SK-N-SH treated with all-trans-retinoic acid at 6 μM for 48 hours (cell line): ENCODE measurements at regions not wholly inside any gene's neighbourhood (a gene's known extent, or its start where the extent isn't known, plus 50 kb on each side); places are given as distances from the start of the nearest gene placed in this dataset.

ENCODE experiments used
- ATAC-seq: fragments of 200-7000 bp; cut with Tn5 transposase; 3 replicates; pipeline ENCODE4 v1.9.1; 2020; ENCODE audit warnings: mild to moderate bottlenecking, moderate library complexity
- ARNTL ChIP-seq: fragments of 450-650 bp; formaldehyde crosslinking; IDR thresholded peaks from 2 replicates; pipeline ENCODE4 v1.5.0; 2020; ENCODE audit warnings: low read depth, mild to moderate bottlenecking, moderate library complexity, borderline replicate concordance
- BACH2 ChIP-seq: fragments of 250-450 bp; sonication (Bioruptor Pico); IDR thresholded peaks from 2 replicates; pipeline ENCODE4 v1.9.0; 2021; ENCODE audit warnings: mild to moderate bottlenecking, borderline replicate concordance
- CSDC2 ChIP-seq: fragments of 250-450 bp; sonication (Bioruptor Pico); IDR thresholded peaks from 2 replicates; pipeline ENCODE4 v1.5.0; 2020; ENCODE audit warnings: mild to moderate bottlenecking, moderate library complexity
- ESRRG ChIP-seq: fragments of 250-450 bp; sonication (Bioruptor Pico); IDR thresholded peaks from 2 replicates; pipeline ENCODE4 v1.6.1; 2021; ENCODE audit warnings: mild to moderate bottlenecking
- GLIS3 ChIP-seq: fragments of 250-450 bp; sonication (Bioruptor Pico); IDR thresholded peaks from 2 replicates; pipeline ENCODE4 v1.5.0; 2020; ENCODE audit warnings: mild to moderate bottlenecking, moderate library complexity
- ISL1 ChIP-seq: fragments of 250-450 bp; sonication (Bioruptor Pico); IDR thresholded peaks from 2 replicates; pipeline ENCODE4 v2.1.2; 2022; ENCODE audit warnings: mild to moderate bottlenecking, moderate library complexity
- OSR1 ChIP-seq: fragments of 250-450 bp; sonication (Bioruptor Pico); IDR thresholded peaks from 2 replicates; pipeline ENCODE4 v1.8.0; 2022; ENCODE audit warnings: moderate library complexity, mild to moderate bottlenecking, inconsistent platforms
- PPARA ChIP-seq: fragments of 250-450 bp; sonication (Bioruptor Pico); IDR thresholded peaks from 2 replicates; pipeline ENCODE4 v1.5.0; 2020; ENCODE audit warnings: mild to moderate bottlenecking, borderline replicate concordance
- RARB ChIP-seq: fragments of 250-450 bp; sonication (Bioruptor Pico); IDR thresholded peaks from 2 replicates; pipeline ENCODE4 v1.8.0; 2021; ENCODE audit warnings: mild to moderate bottlenecking, moderate library complexity
- SNAI2 ChIP-seq: fragments of 250-450 bp; sonication (Bioruptor Pico); IDR thresholded peaks from 2 replicates; pipeline ENCODE4 v1.5.0; 2020; ENCODE audit warnings: mild to moderate bottlenecking, moderate library complexity
- TCF4 ChIP-seq: fragments of 250-450 bp; sonication (Bioruptor Pico); IDR thresholded peaks from 2 replicates; pipeline ENCODE4 v1.8.0; 2021; ENCODE audit warnings: mild to moderate bottlenecking, moderate library complexity, borderline replicate concordance
- TOX ChIP-seq: fragments of 250-450 bp; sonication (Bioruptor Pico); IDR thresholded peaks from 2 replicates; pipeline ENCODE4 v1.8.0; 2021; ENCODE audit warnings: mild to moderate bottlenecking, moderate library complexity, borderline replicate concordance
- ZC3H10 ChIP-seq: fragments of 250-450 bp; sonication (Bioruptor Pico); IDR thresholded peaks from 2 replicates; pipeline ENCODE4 v1.5.1; 2021; ENCODE audit warnings: mild to moderate bottlenecking, moderate library complexity
- ZFP3 ChIP-seq: fragments of 250-450 bp; sonication (Bioruptor Pico); IDR thresholded peaks from 2 replicates; pipeline ENCODE4 v1.5.0; 2020; ENCODE audit warnings: mild to moderate bottlenecking, moderate library complexity
- ZFP30 ChIP-seq: fragments of 450-650 bp; formaldehyde crosslinking; IDR thresholded peaks from 2 replicates; pipeline ENCODE4 v1.5.0; 2022; ENCODE audit warnings: mild to moderate bottlenecking, moderate library complexity
- ZNF565 ChIP-seq: fragments of 450-650 bp; formaldehyde crosslinking; conservative IDR thresholded peaks from 2 replicates; pipeline ENCODE4 v1.5.0; 2020; ENCODE audit warnings: low read depth, mild to moderate bottlenecking, moderate library complexity
- ZNF70 ChIP-seq: fragments of 450-650 bp; formaldehyde crosslinking; IDR thresholded peaks from 2 replicates; pipeline ENCODE4 v1.5.0; 2020; ENCODE audit warnings: mild to moderate bottlenecking, moderate library complexity
- TF ChIP-seq, protein P1 (sequence below): fragments of 250-450 bp; sonication (Bioruptor Pico); IDR thresholded peaks from 2 replicates; pipeline ENCODE4 v1.5.0; 2020; ENCODE audit warnings: mild to moderate bottlenecking, moderate library complexity
- TF ChIP-seq, protein P2 (sequence below): fragments of 250-450 bp; sonication (Bioruptor Pico); IDR thresholded peaks from 2 replicates; pipeline ENCODE4 v1.5.1; 2020; ENCODE audit warnings: low read depth, mild to moderate bottlenecking, moderate library complexity
- TF ChIP-seq, protein P3 (sequence below): fragments of 250-450 bp; sonication (Bioruptor Pico); IDR thresholded peaks from 2 replicates; pipeline ENCODE4 v1.8.0; 2020; ENCODE audit warnings: mild to moderate bottlenecking, moderate library complexity, borderline replicate concordance
- TF ChIP-seq, protein P4 (sequence below): fragments of 250-450 bp; sonication (Bioruptor Pico); IDR thresholded peaks from 2 replicates; pipeline ENCODE4 v1.8.0; 2021; ENCODE audit warnings: low read depth, mild to moderate bottlenecking, moderate library complexity, borderline replicate concordance

DNA sequence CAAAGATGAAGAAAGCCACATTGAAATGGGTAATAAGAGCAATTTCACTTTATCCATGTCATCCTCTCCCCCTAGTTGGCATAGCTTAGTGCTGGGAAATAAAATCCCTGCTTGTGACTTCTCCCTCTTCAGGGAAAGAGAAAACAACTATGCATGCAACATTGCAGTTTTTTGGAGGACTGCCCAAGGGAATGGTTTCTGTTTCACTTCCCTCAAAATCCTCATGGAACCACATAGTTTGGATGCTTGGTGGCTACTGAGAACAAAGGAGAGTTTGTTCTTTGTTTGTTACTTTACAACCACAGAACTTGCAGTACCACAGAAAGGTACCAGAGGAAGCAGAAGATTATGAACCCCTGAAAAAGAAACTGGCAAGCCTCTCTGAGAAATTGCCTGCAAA, 384.6 kb upstream of the RORA start:
- no peak for TF ChIP-seq ZC3H10 (CRISPR knock-in tag)
- TF ChIP-seq ARNTL (CRISPR knock-in tag), result no peak
- TF ChIP-seq CSDC2, result no peak
- TF ChIP-seq, protein P1, sequence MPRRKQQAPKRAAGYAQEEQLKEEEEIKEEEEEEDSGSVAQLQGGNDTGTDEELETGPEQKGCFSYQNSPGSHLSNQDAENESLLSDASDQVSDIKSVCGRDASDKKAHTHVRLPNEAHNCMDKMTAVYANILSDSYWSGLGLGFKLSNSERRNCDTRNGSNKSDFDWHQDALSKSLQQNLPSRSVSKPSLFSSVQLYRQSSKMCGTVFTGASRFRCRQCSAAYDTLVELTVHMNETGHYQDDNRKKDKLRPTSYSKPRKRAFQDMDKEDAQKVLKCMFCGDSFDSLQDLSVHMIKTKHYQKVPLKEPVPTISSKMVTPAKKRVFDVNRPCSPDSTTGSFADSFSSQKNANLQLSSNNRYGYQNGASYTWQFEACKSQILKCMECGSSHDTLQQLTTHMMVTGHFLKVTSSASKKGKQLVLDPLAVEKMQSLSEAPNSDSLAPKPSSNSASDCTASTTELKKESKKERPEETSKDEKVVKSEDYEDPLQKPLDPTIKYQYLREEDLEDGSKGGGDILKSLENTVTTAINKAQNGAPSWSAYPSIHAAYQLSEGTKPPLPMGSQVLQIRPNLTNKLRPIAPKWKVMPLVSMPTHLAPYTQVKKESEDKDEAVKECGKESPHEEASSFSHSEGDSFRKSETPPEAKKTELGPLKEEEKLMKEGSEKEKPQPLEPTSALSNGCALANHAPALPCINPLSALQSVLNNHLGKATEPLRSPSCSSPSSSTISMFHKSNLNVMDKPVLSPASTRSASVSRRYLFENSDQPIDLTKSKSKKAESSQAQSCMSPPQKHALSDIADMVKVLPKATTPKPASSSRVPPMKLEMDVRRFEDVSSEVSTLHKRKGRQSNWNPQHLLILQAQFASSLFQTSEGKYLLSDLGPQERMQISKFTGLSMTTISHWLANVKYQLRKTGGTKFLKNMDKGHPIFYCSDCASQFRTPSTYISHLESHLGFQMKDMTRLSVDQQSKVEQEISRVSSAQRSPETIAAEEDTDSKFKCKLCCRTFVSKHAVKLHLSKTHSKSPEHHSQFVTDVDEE, result no peak
- TF ChIP-seq, protein P2, sequence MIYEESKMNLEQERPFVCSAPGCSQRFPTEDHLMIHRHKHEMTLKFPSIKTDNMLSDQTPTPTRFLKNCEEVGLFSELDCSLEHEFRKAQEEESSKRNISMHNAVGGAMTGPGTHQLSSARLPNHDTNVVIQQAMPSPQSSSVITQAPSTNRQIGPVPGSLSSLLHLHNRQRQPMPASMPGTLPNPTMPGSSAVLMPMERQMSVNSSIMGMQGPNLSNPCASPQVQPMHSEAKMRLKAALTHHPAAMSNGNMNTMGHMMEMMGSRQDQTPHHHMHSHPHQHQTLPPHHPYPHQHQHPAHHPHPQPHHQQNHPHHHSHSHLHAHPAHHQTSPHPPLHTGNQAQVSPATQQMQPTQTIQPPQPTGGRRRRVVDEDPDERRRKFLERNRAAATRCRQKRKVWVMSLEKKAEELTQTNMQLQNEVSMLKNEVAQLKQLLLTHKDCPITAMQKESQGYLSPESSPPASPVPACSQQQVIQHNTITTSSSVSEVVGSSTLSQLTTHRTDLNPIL (CRISPR knock-in tag), result no peak
- no peak for TF ChIP-seq ISL1 (CRISPR knock-in tag)
- no peak for TF ChIP-seq BACH2
- TF ChIP-seq ZNF70, result no peak
- no peak for TF ChIP-seq PPARA
- TF ChIP-seq ZNF565 (CRISPR knock-in tag), result no peak
- no peak for TF ChIP-seq ESRRG
- TF ChIP-seq, protein P3, sequence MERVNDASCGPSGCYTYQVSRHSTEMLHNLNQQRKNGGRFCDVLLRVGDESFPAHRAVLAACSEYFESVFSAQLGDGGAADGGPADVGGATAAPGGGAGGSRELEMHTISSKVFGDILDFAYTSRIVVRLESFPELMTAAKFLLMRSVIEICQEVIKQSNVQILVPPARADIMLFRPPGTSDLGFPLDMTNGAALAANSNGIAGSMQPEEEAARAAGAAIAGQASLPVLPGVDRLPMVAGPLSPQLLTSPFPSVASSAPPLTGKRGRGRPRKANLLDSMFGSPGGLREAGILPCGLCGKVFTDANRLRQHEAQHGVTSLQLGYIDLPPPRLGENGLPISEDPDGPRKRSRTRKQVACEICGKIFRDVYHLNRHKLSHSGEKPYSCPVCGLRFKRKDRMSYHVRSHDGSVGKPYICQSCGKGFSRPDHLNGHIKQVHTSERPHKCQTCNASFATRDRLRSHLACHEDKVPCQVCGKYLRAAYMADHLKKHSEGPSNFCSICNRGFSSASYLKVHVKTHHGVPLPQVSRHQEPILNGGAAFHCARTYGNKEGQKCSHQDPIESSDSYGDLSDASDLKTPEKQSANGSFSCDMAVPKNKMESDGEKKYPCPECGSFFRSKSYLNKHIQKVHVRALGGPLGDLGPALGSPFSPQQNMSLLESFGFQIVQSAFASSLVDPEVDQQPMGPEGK (CRISPR knock-in tag), result no peak
- no peak for TF ChIP-seq ZFP30 (CRISPR knock-in tag)
- no peak for TF ChIP-seq RARB (CRISPR knock-in tag)
- TF ChIP-seq SNAI2 (CRISPR knock-in tag), result no peak
- TF ChIP-seq OSR1 (CRISPR knock-in tag), result no peak
- TF ChIP-seq TOX (CRISPR knock-in tag), result no peak
- no peak for TF ChIP-seq TCF4 (CRISPR knock-in tag)
- no peak for ATAC-seq

DNA sequence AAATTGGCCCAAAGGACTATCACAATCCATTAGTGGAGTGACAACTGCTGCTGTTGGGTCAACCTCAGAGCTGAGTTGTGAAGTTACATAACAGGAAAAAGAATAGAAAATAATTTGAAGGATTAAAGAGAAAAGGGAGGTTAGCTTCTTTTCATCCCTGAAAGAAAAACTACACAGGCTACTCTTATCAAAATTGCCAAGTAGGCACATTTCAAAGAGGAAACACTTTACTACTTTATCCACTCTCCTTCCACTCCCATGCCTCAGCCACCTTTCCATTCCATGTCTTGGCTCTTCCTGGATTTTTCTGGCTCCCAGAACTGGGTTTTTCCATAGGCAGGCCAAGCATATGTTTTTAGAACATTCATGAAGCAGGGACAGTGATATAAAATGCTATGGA, 384.0 kb upstream of the RORA start:
- no peak for ATAC-seq
- TF ChIP-seq ARNTL (CRISPR knock-in tag), result no peak
- no peak for TF ChIP-seq TOX (CRISPR knock-in tag)
- no peak for TF ChIP-seq CSDC2
- TF ChIP-seq GLIS3 (CRISPR knock-in tag), result no peak
- TF ChIP-seq, protein P3 (CRISPR knock-in tag), result no peak
- no peak for TF ChIP-seq ZNF70
- no peak for TF ChIP-seq PPARA
- TF ChIP-seq ESRRG, result no peak

DNA sequence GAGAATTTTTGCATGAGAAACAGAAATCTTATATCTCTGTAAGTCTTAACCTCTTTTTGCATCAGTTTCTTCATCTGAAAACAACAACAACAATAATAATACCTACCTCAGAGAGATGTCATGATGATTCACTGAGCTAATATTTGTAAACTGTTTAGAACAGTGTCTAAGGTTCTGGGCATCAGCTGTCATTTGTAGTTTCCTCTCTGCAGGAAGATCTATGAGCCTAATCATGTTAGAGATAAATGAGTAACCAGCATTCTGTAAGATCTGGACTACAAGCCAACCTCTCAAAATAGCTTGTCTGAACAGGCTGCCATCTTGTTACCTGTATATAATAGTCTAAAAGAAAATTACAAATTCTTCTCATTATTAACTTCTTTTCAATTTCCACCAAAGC, 383.0 kb upstream of the RORA start:
- TF ChIP-seq PPARA (no peak), TCF4 (CRISPR knock-in tag) (no peak), CSDC2 (no peak)
- no peak for ATAC-seq

DNA sequence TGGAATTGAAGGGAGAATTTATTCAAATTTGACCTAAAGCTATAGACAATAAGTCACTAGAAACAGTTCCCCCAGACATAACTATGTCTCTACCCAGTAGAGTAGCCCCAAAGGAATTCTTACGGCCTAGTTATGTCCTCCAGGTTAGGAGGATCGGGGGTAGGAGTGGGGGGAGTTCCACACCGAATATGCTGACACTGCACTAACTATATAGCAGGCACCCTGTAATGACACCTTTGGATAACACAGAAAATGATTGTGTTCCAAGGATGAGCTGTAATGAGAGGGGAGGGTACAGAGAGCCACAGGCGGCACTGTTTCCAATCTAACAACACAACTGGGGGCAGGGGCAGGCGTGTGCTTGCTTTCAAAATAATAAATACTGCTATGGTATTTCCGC, 376.2 kb upstream of the RORA start:
- ATAC-seq, result no peak
- no peak for TF ChIP-seq ZNF565 (CRISPR knock-in tag)
- TF ChIP-seq CSDC2, result no peak
- TF ChIP-seq OSR1 (CRISPR knock-in tag), result no peak
- no peak for TF ChIP-seq GLIS3 (CRISPR knock-in tag)
- TF ChIP-seq, protein P4, sequence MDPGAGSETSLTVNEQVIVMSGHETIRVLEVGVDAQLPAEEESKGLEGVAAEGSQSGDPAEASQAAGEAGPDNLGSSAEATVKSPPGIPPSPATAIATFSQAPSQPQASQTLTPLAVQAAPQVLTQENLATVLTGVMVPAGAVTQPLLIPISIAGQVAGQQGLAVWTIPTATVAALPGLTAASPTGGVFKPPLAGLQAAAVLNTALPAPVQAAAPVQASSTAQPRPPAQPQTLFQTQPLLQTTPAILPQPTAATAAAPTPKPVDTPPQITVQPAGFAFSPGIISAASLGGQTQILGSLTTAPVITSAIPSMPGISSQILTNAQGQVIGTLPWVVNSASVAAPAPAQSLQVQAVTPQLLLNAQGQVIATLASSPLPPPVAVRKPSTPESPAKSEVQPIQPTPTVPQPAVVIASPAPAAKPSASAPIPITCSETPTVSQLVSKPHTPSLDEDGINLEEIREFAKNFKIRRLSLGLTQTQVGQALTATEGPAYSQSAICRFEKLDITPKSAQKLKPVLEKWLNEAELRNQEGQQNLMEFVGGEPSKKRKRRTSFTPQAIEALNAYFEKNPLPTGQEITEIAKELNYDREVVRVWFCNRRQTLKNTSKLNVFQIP (CRISPR knock-in tag), result no peak
- no peak for TF ChIP-seq BACH2
- TF ChIP-seq ZFP3 (CRISPR knock-in tag), result no peak
- no peak for TF ChIP-seq TOX (CRISPR knock-in tag)
